ENCODE measurements at regions not wholly inside any gene's neighbourhood (a gene's known extent, or its start where the extent isn't known, plus 50 kb on each side); places are given as distances from the start of the nearest gene placed in this dataset.

DNA sequence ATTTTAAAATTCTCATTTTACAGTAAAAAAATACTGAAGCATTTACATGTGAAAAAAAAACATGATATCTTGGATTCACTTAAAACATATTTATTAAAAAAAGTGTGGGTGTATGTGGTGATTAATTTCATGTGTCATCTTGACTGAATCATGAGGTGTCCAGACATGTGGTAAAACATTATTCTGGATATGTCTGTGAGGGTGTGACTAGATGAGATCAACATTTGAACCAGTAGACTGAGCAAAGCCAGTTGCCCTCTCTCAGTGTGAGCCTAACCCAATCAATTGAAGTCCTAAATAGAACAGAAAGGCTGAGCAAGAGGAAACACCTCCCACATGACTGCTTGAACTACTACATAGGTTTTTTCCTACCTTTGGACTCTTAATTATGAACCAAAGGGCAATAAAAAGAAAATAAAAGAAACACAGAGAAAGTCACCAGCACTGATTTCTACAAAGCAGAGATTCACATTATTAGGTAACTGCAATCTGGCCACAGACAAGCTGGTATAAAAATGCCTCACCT lies 90.5 kb upstream of the VGLL2 start:
- ChIA-PET CTCF (no interaction called here), POLR2A (no interaction called here)
- intact Hi-C loops (cut with micrococcal nuclease), result no loop called here
- Histone ChIP-seq H2AFZ (ENCODE audit: insufficient read depth, low read depth, low read length, poor library complexity, severe bottlenecking) (no peak overlapping the region), H3K36me3 (replicated peaks in 1 of 2; ENCODE audit: control extremely low read depth in 1 of 2, control insufficient read depth in 1 of 2, extremely low read depth in 1 of 2, insufficient read depth in 2 of 2, low read length in 1 of 2) (no peaks in the 10 kb centered on the region), H3K9me3 (ENCODE audit: control extremely low read depth in 1 of 3, control insufficient read depth in 2 of 3, insufficient read depth in 1 of 3, low read length in 2 of 3) (peaks cover 0 to 4% (median 0%) of the 10 kb centered on the region in 3 donors), H3K4me1 (ENCODE audit: control insufficient read depth in 2 of 2, insufficient read depth in 2 of 2, low read length in 2 of 2) (no peaks in the 10 kb centered on the region), H3K4me3 (ENCODE audit: control extremely low read depth in 1 of 5, extremely low read depth in 1 of 5, insufficient read depth in 1 of 5, low read depth in 2 of 5, low read length in 4 of 5) (no peak overlapping the region), H3K9ac (ENCODE audit: low read length) (no peak overlapping the region), H3K27ac (ENCODE audit: low read length in 2 of 2) (no peak overlapping the region), H3K27me3 (replicated peaks in 1 of 4; ENCODE audit: control extremely low read depth in 1 of 4, control insufficient read depth in 3 of 4, insufficient read depth in 4 of 4, low read length in 3 of 4) (no peaks in the 10 kb centered on the region), H3K79me2 (ENCODE audit: control insufficient read depth, insufficient read depth, low read length) (no peaks in the 10 kb centered on the region), H3K4me2 (replicated peaks; ENCODE audit: low read depth, low read length, poor library complexity, severe bottlenecking) (no peak overlapping the region), H4K20me1 (ENCODE audit: control insufficient read depth, insufficient read depth, low read length, poor library complexity, severe bottlenecking) (no peaks in the 10 kb centered on the region)
- Mint-ChIP-seq H3K4me3 (no peak overlapping the region), H3K9me3 (ENCODE audit: insufficient read depth) (peaks cover 6% of the 10 kb centered on the region), H3K27ac (no peak overlapping the region), H3K4me1 (no peaks in the 10 kb centered on the region), H3K27me3 (no peaks in the 10 kb centered on the region)
- TF ChIP-seq, protein P1, sequence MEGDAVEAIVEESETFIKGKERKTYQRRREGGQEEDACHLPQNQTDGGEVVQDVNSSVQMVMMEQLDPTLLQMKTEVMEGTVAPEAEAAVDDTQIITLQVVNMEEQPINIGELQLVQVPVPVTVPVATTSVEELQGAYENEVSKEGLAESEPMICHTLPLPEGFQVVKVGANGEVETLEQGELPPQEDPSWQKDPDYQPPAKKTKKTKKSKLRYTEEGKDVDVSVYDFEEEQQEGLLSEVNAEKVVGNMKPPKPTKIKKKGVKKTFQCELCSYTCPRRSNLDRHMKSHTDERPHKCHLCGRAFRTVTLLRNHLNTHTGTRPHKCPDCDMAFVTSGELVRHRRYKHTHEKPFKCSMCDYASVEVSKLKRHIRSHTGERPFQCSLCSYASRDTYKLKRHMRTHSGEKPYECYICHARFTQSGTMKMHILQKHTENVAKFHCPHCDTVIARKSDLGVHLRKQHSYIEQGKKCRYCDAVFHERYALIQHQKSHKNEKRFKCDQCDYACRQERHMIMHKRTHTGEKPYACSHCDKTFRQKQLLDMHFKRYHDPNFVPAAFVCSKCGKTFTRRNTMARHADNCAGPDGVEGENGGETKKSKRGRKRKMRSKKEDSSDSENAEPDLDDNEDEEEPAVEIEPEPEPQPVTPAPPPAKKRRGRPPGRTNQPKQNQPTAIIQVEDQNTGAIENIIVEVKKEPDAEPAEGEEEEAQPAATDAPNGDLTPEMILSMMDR (IDR thresholded peaks at IDR 0.05), result no peak
- TF ChIP-seq EZH2 (IDR thresholded peaks at IDR 0.05; ENCODE audit: borderline replicate concordance, insufficient read depth, low read depth, low read length, poor library complexity, severe bottlenecking), result no peak
- ATAC-seq (ENCODE audit: low read depth) (no peak), DNase-seq (no peak)

DNA sequence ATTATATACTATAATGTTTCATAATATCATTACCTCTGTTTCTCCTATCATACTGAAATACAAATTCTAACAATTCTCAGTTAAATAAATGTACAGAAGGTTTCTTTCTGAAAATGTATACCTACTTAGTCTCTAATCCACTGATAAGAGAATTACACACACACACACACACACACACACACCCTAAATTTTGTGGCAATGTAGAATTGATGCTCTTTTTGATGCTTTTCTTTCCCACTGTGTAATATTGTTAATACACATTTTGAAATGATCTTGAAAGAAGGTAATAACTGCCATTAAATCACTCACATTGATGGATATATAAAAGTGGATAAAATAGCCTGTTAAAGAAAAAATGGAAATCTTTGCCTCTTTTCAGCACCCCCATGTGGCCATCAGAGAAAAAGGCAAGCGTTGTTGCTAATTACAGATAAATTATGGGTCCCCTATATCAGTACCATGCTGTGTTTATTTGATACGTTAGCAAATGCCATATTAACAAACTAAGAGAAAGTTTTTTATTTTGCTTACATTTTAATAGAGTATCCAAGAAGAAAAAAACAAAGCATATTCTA lies 76.6 kb upstream of the VGLL2 start:
- ChIA-PET CTCF (no interaction called here), POLR2A (no interaction called here)
- Mint-ChIP-seq H3K27ac (no peak overlapping the region), H3K4me1 (no peaks in the 10 kb centered on the region), H3K4me3 (no peak overlapping the region), H3K9me3 (ENCODE audit: insufficient read depth) (peaks cover 3% of the 10 kb centered on the region), H3K27me3 (no peaks in the 10 kb centered on the region)
- no peak overlapping the region for H3K4me2 ChIP-seq (replicated peaks; ENCODE audit: low read depth, low read length, poor library complexity, severe bottlenecking)
- no peak overlapping the region for H3K27ac ChIP-seq (ENCODE audit: low read length in 2 of 2)
- no peaks in the 10 kb centered on the region for H4K20me1 ChIP-seq (ENCODE audit: control insufficient read depth, insufficient read depth, low read length, poor library complexity, severe bottlenecking)
- no peak overlapping the region for H3K9ac ChIP-seq (ENCODE audit: low read length)
- no peaks in the 10 kb centered on the region for H3K79me2 ChIP-seq (ENCODE audit: control insufficient read depth, insufficient read depth, low read length)
- WGBS (ENCODE audit: insufficient coverage), result no CpG with 5 or more reads among the region's 2 CpGs
- no peaks in the 10 kb centered on the region for H3K4me1 ChIP-seq (ENCODE audit: control insufficient read depth in 2 of 2, insufficient read depth in 2 of 2, low read length in 2 of 2)
- no peak for TF ChIP-seq EZH2 (IDR thresholded peaks at IDR 0.05; ENCODE audit: borderline replicate concordance, insufficient read depth, low read depth, low read length, poor library complexity, severe bottlenecking)
- TF ChIP-seq, protein P1 (IDR thresholded peaks at IDR 0.05), result no peak
- H3K4me3 ChIP-seq (ENCODE audit: control extremely low read depth in 1 of 5, extremely low read depth in 1 of 5, insufficient read depth in 1 of 5, low read depth in 2 of 5, low read length in 4 of 5), result no peak overlapping the region
- no peak overlapping the region for H2AFZ ChIP-seq (ENCODE audit: insufficient read depth, low read depth, low read length, poor library complexity, severe bottlenecking)
- intact Hi-C loops (cut with micrococcal nuclease), result no loop called here
- no peaks in the 10 kb centered on the region for H3K9me3 ChIP-seq (ENCODE audit: control extremely low read depth in 1 of 3, control insufficient read depth in 2 of 3, insufficient read depth in 1 of 3, low read length in 2 of 3)
- ATAC-seq (ENCODE audit: low read depth), result no peak
- no peak for DNase-seq
- no peaks in the 10 kb centered on the region for H3K36me3 ChIP-seq (replicated peaks in 1 of 2; ENCODE audit: control extremely low read depth in 1 of 2, control insufficient read depth in 1 of 2, extremely low read depth in 1 of 2, insufficient read depth in 2 of 2, low read length in 1 of 2)
- H3K27me3 ChIP-seq (replicated peaks in 1 of 4; ENCODE audit: control extremely low read depth in 1 of 4, control insufficient read depth in 3 of 4, insufficient read depth in 4 of 4, low read length in 3 of 4), result no peaks in the 10 kb centered on the region

All from B cell (primary cell).